Body of pancreas (tissue), 4 donors: ENCODE measurements at regions not wholly inside any gene's neighbourhood (a gene's known extent, or its start where the extent isn't known, plus 50 kb on each side); places are given as distances from the start of the nearest gene placed in this dataset.

Source experiments
- POLR2A ChIP-seq, 3 donors: fragments of 450-650 bp; IDR thresholded peaks; one replicate each; pipeline ENCODE4 v1.6.1; 2016; ENCODE audit warnings: antibody characterized with exemption in 3 of 3, mild to moderate bottlenecking in 2 of 3
- TF ChIP-seq, protein P1 (sequence below), 7 experiments: fragments of 450-650 bp in 4 of 7; fragments of 200-600 bp in 3 of 7; sonication (generic) in 3 of 7; IDR thresholded peaks; one replicate each; pipeline ENCODE4 v1.5.1; 2016 to 2019; ENCODE audit warnings: antibody characterized with exemption in 7 of 7

GRCh38 chr10:10797513-10797912 is 220.2 kb upstream of the CELF2 start:
- TF ChIP-seq POLR2A (IDR thresholded peaks at IDR 0.05) = no peak
- TF ChIP-seq, protein P1, sequence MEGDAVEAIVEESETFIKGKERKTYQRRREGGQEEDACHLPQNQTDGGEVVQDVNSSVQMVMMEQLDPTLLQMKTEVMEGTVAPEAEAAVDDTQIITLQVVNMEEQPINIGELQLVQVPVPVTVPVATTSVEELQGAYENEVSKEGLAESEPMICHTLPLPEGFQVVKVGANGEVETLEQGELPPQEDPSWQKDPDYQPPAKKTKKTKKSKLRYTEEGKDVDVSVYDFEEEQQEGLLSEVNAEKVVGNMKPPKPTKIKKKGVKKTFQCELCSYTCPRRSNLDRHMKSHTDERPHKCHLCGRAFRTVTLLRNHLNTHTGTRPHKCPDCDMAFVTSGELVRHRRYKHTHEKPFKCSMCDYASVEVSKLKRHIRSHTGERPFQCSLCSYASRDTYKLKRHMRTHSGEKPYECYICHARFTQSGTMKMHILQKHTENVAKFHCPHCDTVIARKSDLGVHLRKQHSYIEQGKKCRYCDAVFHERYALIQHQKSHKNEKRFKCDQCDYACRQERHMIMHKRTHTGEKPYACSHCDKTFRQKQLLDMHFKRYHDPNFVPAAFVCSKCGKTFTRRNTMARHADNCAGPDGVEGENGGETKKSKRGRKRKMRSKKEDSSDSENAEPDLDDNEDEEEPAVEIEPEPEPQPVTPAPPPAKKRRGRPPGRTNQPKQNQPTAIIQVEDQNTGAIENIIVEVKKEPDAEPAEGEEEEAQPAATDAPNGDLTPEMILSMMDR (IDR thresholded peaks at IDR 0.05) = no peak
